AG10803 (cell line): ENCODE measurements at regions not wholly inside any gene's neighbourhood (a gene's known extent, or its start where the extent isn't known, plus 50 kb on each side); places are given as distances from the start of the nearest gene placed in this dataset.

Source experiments
- DNase-seq: peaks from one replicate; pipeline ENCODE4 v3.0.0; 2010; ENCODE audit warnings: low read depth
- H3K4me3 ChIP-seq: 2 replicates; pipeline ENCODE4 v1.5.1; 2011; ENCODE audit warnings: mild to moderate bottlenecking, low read length, control low read depth
- TF ChIP-seq, protein P1 (sequence below): conservative IDR thresholded peaks from 2 replicates; pipeline ENCODE4 v1.5.1; 2011; ENCODE audit warnings: mild to moderate bottlenecking, low read length, control low read depth, inconsistent platforms

DNA sequence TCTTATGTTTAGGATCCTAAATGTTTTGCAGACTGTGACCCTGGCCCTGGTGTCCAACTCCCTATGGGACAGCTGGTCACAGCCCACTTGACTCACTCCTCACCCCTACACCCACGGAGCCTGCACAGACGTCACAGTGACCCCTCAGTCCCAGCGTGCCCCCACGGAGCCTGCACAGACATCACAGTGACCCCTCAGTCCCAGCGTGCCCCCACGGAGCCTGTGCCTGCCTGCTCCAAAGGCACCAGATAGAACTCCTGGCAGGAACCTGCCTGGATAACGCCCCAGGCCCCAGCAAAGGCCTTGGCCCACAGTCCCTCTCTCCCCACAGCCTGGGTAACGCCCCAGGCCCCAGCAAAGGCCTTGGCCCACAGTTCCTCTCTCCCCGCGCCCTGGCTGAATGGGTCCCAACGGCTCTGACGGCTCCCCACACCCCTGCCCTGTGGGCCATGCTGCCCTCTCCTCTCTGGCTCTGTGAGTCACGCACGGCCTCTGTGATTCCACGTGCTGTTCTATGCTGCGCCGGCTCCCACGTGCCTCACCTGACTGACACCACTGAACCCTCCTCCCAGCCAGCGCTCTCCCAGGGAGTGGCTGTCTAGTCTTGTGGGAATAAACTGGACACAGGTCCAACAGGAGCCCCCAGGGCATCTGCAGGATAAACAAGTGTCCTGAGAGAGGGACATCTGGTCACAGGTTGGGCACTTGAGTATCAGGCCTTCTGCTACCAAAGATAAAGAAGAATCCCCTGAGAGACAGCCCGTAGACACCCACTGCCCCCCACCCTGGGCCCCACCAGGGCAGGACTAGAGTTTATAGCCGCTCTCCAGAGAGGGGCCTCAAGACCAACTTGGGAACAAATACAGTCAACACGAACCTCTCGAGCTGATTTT, 250.3 kb downstream of the BRD1 start:
- no peak overlapping the region for H3K4me3 ChIP-seq
- TF ChIP-seq, protein P1, sequence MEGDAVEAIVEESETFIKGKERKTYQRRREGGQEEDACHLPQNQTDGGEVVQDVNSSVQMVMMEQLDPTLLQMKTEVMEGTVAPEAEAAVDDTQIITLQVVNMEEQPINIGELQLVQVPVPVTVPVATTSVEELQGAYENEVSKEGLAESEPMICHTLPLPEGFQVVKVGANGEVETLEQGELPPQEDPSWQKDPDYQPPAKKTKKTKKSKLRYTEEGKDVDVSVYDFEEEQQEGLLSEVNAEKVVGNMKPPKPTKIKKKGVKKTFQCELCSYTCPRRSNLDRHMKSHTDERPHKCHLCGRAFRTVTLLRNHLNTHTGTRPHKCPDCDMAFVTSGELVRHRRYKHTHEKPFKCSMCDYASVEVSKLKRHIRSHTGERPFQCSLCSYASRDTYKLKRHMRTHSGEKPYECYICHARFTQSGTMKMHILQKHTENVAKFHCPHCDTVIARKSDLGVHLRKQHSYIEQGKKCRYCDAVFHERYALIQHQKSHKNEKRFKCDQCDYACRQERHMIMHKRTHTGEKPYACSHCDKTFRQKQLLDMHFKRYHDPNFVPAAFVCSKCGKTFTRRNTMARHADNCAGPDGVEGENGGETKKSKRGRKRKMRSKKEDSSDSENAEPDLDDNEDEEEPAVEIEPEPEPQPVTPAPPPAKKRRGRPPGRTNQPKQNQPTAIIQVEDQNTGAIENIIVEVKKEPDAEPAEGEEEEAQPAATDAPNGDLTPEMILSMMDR: no peak
- no peak for DNase-seq

DNA sequence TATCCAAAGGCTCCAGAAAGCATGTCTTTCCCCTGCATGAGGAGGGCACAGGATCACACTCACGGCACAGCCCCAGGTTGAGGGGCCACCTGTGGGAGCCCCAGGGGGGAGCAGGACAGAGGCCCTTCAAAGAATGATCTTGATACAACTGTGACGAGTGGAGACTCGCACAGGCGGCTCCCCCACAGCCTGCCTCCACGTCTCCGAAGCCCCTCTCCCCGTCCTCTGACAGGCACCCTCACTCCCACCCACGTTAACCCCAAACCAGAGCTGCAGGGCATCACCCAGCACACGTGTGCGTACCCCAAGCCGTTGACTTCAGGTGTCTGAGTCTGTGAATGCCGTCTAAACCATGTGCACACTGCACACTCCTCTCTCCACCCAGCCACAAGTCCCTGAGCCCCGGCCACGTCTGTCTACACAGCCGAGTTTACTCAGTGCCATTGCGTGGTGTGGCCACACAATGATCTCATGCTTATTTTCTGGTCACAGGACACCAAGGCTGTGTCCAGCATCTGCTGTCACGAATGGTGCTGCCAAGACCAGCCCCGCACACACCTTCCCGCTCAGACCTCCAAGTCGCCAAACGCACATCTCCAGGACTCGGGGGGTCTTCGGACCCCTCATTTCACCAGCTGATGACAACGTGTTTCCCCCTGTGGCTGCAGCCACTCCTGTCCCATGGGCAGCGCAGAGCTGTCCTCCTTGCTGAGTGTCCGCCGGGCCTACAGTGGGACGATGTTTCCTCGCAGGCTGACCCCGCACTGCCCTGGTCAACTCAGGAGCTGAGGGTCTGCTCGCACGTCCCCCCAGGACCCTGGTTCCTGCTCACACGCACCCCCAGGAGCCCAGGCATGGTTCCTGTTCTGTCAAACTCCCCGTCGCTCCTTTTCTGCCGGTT, 251.2 kb downstream of the BRD1 start:
- DNase-seq: no peak
- TF ChIP-seq, protein P1: no peak
- no peak overlapping the region for H3K4me3 ChIP-seq

DNA sequence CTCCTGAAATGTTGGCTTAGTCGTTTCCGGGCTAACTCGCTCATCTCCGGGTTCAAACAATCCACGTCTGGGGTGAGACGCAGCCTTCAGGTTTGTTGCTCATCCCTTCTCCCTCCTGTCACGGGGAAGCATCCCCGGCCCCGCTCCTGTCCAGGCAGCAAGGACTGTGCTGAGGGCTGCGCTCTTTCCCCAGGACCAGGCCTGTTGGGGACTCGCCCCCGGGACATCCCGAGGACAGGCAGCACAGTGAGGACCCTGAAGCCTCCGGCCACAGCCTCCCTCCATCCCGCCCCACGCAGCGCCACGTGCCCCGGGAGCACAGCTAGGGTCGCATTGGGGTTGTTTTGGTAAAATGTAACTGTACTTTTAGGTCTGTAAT, 252.0 kb downstream of the BRD1 start:
- H3K4me3 ChIP-seq: no peak overlapping the region
- no peak for DNase-seq
- TF ChIP-seq, protein P1: no peak

DNA sequence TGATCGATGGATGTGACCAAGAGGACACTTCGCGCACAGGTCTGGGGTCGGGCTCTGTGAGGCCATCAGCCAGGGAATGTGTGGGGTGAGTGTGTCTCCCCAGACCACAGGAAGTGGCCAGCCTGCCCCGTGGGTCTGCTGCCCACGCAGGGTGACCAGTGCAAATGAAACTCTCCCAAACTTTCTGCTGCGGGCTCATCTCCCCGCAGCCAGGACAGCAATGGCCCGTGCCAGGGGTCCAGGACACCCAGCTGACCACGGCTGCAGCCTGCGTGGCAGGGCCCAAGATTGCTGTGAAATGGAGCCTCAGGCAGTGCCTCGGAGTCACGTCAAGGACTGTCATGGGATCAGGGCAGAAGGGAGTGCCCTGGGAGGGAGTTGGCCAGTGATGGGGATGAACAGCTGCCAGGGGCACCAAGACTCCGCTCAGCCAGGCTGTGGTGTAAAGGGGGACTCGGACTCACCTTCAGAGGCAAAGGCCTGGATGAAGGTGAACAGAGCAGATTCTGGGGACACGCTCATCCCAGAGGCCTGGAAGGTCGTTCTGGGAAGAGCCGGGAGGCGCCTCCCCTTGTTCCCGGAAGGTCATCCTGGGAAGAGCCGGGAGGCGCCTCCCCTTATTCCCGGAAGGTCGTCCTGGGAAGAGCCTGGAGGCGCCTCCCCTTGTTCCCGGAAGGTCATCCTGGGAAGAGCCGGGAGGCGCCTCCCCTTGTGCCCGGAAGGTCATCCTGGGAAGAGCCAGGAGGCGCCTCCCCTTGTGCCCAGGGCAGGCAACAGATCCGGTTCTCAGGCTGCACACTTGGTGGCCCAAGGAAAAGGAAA, 252.6 kb downstream of the BRD1 start:
- TF ChIP-seq, protein P1: no peak
- DNase-seq: no peak
- no peak overlapping the region for H3K4me3 ChIP-seq

DNA sequence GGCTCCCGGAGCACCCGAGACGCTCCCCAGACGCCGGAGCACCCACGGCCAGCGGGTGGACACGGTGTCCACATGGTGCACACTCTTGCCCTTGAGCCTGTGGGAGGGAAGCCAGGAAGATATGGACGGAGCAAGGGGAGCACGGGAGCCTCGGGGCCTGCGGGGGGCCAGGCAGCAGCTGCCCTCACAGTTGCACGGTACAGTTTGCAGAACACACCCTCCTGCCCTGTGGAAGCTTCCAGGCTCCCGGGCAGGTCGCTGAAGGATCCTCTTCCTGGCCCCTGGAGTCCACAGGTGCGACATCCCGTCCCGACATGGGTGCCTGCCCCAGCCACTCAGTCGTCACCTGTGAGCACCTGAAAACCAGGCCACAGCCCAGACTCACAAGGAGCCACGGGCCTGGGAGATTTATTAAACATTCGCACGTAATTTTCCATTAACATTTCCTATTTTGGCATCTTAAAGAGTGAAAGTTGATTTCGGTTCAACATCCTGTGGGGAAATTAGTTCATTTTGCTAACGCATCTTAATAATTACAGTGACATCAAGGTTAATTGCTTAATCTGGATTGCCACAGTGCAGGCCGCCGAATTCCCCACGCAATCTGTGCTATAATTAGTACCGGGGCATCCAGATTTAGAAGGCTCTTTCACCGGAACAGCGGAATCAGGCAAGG, 253.3 kb downstream of the BRD1 start:
- TF ChIP-seq, protein P1: no peak
- no peak for DNase-seq
- H3K4me3 ChIP-seq: no peak overlapping the region

DNA sequence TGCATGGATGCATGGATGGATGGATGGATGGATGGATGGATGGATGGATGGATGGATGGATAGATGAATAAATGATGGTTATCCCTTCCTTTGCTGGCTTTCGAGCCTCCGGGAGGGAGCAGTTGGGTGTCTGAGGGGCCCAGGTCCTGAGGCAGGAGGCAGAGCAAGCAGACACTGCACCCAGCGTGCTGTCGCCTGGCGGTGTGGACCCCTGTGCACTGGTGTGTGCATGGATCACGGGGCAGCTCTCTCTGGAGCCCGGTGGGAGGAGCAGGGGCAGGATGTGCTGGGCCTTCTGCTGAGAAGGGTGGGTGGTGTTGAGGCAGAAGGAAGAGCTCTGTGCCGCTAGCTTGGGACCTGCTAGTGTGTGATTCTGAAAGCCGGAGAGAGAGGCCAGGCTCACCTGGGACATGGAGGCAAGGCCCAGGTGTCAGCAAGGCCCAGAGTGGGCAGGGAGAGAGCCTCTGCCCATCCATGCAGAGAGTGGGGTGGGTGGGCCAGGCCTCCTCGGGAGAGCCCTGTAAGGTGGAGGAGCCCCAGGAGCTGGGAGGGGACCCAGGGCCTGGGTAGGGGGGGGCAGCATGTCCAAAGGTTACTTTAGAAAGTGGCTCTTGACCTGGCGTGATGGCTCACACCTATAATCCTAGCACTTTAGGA, 254.4 kb downstream of the BRD1 start:
- no peak for DNase-seq
- TF ChIP-seq, protein P1: no peak
- no peak overlapping the region for H3K4me3 ChIP-seq
